HEK293 (cell line): ENCODE measurements at regions not wholly inside any gene's neighbourhood (a gene's known extent, or its start where the extent isn't known, plus 50 kb on each side); places are given as distances from the start of the nearest gene placed in this dataset.

Experiments
- CTCF ChIP-seq: fragments of 450-650 bp; formaldehyde crosslinking; IDR thresholded peaks from 2 replicates; pipeline ENCODE4 v1.5.1; 2016; ENCODE audit warnings: missing biosample characterization, missing genetic modification characterization
- SP3 ChIP-seq: fragments of 450-650 bp; formaldehyde crosslinking; IDR thresholded peaks from 2 replicates; pipeline ENCODE4 v1.5.1; 2016; ENCODE audit warnings: missing biosample characterization, missing genetic modification characterization
- ZEB2 ChIP-seq: fragments of 450-650 bp; formaldehyde crosslinking; IDR thresholded peaks from 2 replicates; pipeline ENCODE4 v1.5.1; 2016; ENCODE audit warnings: missing biosample characterization, missing genetic modification characterization
- ZNF174 ChIP-seq: fragments of 450-650 bp; formaldehyde crosslinking; IDR thresholded peaks from 2 replicates; pipeline ENCODE4 v1.5.0; 2017; ENCODE audit warnings: missing biosample characterization, mild to moderate bottlenecking, missing genetic modification characterization
- ZNF404 ChIP-seq: fragments of 450-650 bp; formaldehyde crosslinking; IDR thresholded peaks from 2 replicates; pipeline ENCODE4 v1.5.1; 2017; ENCODE audit warnings: missing biosample characterization, missing genetic modification characterization
- ZNF629 ChIP-seq: fragments of 450-650 bp; formaldehyde crosslinking; IDR thresholded peaks from 2 replicates; pipeline ENCODE4 v1.5.1; 2017; ENCODE audit warnings: missing biosample characterization, missing genetic modification characterization

- no peak for TF ChIP-seq ZNF404 (tag by site-specific recombination)
- no peak for TF ChIP-seq SP3 (tag by site-specific recombination)
- TF ChIP-seq ZNF629 (tag by site-specific recombination), result no peak
- TF ChIP-seq ZEB2, result no peak
- TF ChIP-seq ZNF174 (tag by site-specific recombination), result no peak
- TF ChIP-seq CTCF (tag by site-specific recombination), result no peak
Measured at GRCh38 chr13:65034266-65034665, 2195.9 kb downstream of the PCDH9 start.
